AG10803 (cell line): ENCODE measurements at regions not wholly inside any gene's neighbourhood (a gene's known extent, or its start where the extent isn't known, plus 50 kb on each side); places are given as distances from the start of the nearest gene placed in this dataset.

Experiments
- DNase-seq: peaks from one replicate; pipeline ENCODE4 v3.0.0; 2010; ENCODE audit warnings: low read depth
- H3K4me3 ChIP-seq: 2 replicates; pipeline ENCODE4 v1.5.1; 2011; ENCODE audit warnings: mild to moderate bottlenecking, low read length, control low read depth
- TF ChIP-seq, protein P1 (sequence below): conservative IDR thresholded peaks from 2 replicates; pipeline ENCODE4 v1.5.1; 2011; ENCODE audit warnings: mild to moderate bottlenecking, low read length, control low read depth, inconsistent platforms

DNA sequence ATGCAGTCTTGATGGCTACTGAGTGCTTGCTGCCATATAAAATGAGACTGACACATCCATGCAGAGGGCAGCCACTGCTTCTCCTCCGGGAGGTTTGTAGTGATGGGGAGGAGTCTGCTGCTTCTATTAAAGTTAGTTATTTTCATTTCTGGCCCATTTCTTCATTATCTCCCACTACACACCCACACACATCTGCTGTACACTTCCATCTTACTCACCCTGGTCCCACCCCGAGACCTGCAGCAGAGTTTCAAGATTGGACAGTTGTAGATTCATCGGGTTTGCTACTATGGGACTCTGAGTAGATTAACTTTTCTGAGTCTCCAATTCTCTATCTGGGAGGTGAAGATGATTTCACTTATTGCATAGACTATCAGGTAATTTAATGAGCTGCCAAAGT lies 176.2 kb upstream of the SNX19 start:
- H3K4me3 ChIP-seq, result no peak overlapping the region
- no peak for DNase-seq
- TF ChIP-seq, protein P1, sequence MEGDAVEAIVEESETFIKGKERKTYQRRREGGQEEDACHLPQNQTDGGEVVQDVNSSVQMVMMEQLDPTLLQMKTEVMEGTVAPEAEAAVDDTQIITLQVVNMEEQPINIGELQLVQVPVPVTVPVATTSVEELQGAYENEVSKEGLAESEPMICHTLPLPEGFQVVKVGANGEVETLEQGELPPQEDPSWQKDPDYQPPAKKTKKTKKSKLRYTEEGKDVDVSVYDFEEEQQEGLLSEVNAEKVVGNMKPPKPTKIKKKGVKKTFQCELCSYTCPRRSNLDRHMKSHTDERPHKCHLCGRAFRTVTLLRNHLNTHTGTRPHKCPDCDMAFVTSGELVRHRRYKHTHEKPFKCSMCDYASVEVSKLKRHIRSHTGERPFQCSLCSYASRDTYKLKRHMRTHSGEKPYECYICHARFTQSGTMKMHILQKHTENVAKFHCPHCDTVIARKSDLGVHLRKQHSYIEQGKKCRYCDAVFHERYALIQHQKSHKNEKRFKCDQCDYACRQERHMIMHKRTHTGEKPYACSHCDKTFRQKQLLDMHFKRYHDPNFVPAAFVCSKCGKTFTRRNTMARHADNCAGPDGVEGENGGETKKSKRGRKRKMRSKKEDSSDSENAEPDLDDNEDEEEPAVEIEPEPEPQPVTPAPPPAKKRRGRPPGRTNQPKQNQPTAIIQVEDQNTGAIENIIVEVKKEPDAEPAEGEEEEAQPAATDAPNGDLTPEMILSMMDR, result no peak

DNA sequence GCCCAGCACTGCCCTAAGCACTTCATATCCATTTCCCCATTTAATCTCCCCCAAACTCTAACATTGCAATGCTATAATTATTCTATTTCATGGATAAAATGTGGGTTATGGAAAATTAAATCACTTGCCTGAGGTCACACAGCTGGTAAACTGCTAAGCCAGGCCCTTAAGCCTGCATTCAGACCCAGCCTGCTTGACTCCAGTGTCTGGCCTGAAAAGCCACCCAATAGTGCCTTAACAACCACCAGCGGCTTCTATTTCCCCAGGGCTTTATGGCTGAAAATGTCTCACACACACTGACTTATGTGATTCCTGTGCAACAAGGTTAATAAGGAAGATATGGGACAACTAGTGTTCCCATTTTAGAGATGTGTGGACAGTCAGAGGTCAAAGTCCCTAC lies 178.5 kb upstream of the SNX19 start:
- H3K4me3 ChIP-seq, result no peak overlapping the region
- no peak for DNase-seq
- TF ChIP-seq, protein P1, result no peak

DNA sequence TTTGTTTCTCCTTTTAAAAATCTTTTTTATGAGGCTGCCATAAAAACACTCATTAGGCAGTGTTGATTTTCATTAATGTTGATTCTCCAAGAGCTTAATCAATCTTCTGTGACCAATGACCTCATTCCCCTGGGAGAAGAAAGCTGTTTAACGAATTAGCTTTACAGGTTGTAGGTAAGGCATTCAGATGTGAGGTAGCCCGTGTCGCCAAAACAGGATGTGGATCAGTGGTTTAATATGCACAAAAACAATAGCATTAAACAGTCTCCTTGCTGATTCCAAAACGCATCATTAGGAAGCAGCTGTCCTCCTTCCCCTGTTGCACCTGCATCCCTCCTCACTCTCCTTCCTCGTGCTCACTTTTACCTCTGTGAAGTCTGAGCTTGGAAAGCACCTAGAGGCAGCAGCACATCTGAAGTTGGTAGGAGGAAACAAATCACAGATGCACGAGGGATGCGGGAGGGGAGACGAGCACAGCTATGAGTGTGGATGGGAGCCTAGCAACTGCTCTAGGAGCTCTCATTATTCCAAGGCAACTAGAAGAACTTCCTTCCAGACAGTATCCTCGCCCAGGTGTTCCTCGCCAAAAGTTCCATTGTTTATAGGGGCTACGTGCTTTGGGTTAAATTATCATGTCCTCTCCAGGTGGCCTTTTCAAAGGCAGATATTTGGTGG lies 179.4 kb upstream of the SNX19 start:
- no peak overlapping the region for H3K4me3 ChIP-seq
- TF ChIP-seq, protein P1, result no peak
- no peak for DNase-seq

DNA sequence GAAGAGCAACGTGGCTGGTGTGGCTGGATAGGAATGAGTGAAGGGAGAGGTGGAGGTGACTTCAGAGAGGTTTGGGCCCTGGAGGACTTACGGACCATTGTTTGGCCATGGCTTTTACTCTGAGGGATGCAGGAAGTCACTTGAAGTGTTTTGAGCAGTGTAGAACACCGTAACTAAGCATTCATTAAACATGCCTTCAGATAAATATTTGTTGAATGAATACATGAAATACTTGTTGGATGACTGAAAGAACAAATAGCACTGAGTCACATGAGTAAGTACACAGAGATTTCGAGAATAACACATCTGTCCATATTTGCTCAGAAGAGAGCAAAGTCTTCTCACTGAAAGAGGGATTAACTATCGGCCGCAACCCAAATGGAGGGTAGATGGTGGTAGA lies 182.7 kb upstream of the SNX19 start:
- peak; percentile 72 for DNase-seq
- H3K4me3 ChIP-seq, result no peak overlapping the region
- TF ChIP-seq, protein P1, result no peak

DNA sequence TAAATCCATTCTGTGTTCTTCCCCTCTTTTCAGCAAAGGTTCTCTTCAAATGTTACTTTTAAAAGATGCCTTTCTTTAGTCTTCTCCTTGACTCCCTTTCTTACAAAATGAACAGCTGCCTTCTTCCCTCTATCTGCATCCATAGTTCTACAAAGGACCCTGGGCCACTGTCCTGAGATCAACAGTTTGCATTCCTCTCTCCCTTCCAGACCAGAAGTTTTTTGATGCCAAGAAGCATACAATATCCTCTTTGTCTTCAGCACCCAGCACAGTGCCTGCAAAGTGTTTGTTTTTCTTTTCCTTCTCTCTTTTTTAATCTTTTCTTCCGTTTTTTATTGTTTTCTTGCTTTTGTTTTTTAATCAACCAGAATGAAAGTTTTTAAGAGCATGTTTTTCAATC lies 183.5 kb upstream of the SNX19 start:
- TF ChIP-seq, protein P1, result no peak
- DNase-seq, result peak; percentile 12

DNA sequence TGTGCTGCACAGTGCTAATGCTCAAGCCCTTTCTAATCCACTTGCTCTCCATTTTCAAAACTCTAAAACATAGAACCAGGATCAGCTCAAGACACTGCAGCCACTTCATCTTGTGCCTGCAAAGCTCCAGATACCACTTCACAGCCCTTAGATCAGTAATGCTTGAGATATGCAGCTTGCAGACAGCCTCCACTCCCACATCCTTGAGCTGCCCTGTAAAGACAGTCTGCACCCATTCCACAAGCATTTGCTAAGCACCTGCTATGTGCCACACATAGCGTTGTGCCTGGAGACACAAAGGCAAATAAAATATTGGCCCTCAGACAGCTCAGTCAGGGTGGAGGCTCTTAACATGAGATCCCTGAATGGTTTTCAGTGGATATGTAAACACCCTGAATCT lies 192.5 kb upstream of the SNX19 start:
- TF ChIP-seq, protein P1, result no peak
- DNase-seq, result peak; percentile 79
- no peak overlapping the region for H3K4me3 ChIP-seq

More for the DNA sequence above, 183.5 kb upstream of the SNX19 start:
- H3K4me3 ChIP-seq, result no peak overlapping the region

DNA sequence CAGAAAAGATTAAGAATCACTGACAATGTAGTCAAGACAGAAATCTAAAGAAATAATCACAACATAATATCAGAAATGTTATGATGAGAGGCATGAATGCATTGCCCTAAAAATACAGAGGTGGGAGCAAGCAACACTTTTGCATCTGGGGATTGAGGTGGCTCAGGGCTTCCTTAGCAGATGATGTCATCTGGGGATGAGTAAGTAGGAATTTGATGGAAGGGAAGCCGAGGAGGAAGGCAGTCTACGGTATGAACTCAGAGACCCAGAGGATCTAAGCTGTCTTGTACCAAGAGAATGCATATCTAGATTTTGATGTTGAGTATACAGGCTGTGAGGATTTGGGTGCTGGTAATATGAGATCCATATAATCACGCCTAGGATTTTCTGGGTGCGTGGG lies 193.0 kb upstream of the SNX19 start:
- no peak overlapping the region for H3K4me3 ChIP-seq
- DNase-seq, result peak; percentile 57
- TF ChIP-seq, protein P1, result no peak
